RPMI7951 (cell line): ENCODE measurements at regions not wholly inside any gene's neighbourhood (a gene's known extent, or its start where the extent isn't known, plus 50 kb on each side); places are given as distances from the start of the nearest gene placed in this dataset.
"Not testable (repeated sequence)": the region's sequence is repeated elsewhere in the genome, so short reads cannot be mapped to it uniquely, and the experiment has no call there.

ENCODE experiments used
- DNase-seq: peaks from one replicate; pipeline ENCODE4 v3.0.0-alpha.2; 2012; ENCODE audit warnings: low read depth

DNA sequence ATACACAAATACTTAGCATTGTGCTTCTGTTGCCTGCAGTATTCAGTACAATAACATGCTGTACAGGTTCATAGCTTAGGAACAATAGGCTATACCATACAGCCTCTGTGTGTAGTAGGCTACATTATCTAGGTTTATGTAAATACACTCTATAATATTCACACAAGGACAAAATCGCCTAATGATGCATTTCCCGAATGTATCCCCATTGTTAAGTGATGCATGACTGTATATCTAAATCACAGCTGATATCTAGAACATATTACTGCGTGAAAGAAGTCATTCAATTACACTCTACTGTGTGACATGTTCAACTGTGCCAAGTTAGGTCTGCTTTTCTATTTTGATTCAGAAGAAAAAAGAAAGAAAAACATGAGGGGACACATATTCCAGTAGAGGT lies 633.5 kb downstream of the RFPL4B start:
- no peak for DNase-seq

DNA sequence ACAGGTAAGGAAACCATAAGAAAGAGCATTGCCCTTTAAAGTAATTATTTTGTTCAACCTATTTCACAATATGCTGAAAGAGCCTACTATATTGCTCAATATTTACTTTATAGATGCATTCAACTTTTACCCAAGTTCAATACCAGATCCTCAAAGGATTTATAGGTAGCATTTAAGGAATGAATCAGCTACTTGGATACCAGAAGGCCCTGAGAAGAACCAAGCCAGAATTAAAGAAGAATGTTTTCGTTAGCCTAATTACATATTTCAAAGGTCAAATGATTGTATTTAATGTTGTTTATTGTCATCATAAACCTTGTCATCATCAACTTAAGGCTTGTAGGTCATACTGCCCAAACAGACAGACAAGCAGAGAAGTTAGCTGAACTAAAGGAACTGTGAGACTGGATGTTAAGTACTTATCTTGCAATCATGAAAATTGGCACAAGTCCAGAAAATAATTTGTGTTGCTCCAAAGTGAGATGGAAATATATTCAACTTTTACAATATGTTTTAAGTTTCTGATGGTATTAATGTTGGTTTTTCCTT lies 636.7 kb downstream of the RFPL4B start:
- DNase-seq: no peak

DNA sequence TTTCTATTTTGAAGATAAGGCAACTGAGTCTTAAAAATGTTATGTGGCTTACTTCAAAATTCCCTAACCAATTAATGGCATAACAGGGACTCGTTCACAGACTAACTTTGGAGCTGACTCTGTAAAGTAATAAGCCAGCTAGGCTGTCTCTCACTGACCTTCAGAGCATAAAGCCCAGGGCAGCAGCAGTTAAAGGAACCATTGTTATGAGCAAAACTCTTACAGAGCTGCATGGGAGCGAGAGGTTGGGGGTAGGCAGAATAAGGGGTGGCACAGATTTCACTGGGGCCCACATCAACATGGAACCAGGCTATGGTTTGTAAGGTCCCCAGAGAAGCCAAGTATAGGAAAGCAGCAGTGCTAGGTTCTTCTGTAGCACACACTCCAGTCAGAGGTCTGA lies 637.8 kb downstream of the RFPL4B start:
- no peak for DNase-seq

- DNase-seq: no peak
Measured at GRCh38 chr6:112986321-112986720, 639.2 kb downstream of the RFPL4B start.

DNA sequence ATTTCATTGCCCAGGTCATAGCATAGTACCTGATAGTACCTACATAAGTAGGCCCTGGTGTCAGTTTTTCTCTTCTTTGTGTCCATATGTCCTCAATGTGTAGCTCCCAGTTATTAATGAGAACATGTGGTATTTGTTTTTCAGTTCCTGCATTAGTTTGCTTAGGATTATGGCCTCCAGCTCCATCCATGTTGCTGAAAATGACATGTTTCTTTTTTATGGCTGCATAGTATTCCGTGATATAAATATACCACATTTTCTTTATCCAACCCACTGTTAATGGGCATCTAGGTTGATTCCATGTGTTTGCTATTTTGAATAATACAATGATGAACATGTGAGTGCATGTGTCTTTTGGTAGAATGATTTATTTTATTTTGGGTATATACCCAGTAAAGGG lies 641.6 kb downstream of the RFPL4B start:
- DNase-seq: no peak

- DNase-seq: peak; percentile 13
Measured at GRCh38 chr6:112990971-112991370, 643.8 kb downstream of the RFPL4B start.

- no peak for DNase-seq
Measured at GRCh38 chr6:112991912-112992311, 644.8 kb downstream of the RFPL4B start.

- no peak for DNase-seq
Measured at GRCh38 chr6:112997421-112998085, 650.4 kb downstream of the RFPL4B start.

DNA sequence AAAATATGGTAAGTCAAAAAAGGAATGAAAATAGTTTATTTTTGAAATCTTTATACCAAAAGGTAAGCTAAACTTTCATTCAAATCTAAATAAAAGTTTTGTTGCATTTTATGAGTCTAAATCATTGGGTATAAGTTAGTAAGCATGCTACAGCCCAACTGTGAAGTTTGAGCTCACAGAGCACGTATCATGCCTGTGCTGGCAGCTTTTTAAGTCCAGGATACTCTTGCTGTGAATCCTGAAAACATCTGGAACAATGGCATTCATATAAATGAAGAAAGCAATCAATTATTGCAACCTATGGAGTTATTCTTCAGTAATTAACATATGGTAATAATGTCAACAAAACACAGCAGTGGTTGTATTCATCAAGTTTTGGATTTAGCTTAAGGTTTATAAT lies 656.9 kb downstream of the RFPL4B start:
- no peak for DNase-seq

GRCh38 chr6:113004470-113005270 lies 657.5 kb downstream of the RFPL4B start:
- DNase-seq: no peak

- no peak for DNase-seq
Measured at GRCh38 chr6:113006494-113006893, 659.4 kb downstream of the RFPL4B start.

DNA sequence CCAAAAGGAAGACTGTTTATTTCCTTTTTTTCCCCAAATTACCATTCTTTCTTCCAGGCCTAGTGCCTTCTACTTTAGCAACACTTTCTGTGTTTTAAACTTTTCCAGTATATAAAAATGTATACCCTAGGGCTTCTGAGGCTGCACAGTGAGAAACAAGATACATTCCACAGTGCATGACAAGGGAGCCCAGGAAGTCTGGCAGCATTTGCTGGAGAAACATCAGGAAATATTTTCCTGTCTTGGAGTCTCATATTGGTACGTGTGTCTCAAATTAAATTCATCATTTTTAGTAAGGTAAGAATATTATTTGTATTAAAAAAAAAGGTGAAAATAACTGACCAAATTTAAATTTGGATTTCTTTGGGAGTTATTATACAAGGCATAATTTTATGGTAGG lies 662.6 kb downstream of the RFPL4B start:
- DNase-seq: peak; percentile 66

GRCh38 chr6:113010196-113010989 lies 663.3 kb downstream of the RFPL4B start:
- DNase-seq: no peak

GRCh38 chr6:113011389-113011788 lies 664.3 kb downstream of the RFPL4B start:
- peak; percentile 10 for DNase-seq

DNA sequence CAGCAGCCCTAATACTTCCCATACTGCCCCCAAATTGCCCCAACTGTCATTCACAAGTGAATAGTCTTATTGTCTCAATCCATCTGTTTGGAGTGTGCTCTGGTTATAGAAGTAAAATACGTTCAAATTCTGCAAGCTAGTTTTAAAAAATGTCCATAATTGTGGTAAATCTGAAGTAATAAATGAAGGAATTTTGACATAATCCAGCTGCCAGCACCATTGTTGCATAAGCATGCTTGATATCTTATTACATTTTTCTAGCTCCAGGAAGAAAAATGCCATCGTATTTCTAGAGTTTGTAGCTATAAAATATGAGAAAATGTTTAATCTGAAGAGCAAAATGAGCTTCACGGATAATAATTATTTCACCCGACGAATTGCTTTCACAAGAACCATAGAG lies 664.7 kb downstream of the RFPL4B start:
- DNase-seq: peak; percentile 29

- DNase-seq: peak; percentile 29
Measured at GRCh38 chr6:113015249-113015648, 668.1 kb downstream of the RFPL4B start.

DNA sequence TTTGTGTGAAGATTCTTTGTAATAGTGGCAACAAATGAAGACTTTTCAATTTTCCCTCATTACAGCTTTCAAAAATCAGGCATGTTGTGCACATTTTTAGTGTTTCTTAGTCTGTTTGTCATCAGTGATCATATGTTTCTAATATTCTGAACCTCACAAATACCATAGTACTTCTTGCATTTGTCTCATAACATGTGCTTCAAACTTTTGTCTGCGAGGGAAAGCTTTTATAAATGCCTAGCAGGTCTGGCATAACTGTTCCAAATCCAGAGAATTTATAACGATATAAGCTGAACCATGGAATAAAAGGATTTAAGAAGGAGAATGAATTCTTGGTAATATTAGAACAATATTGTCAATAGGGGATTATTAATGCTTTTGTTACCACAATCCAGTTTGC lies 670.2 kb downstream of the RFPL4B start:
- DNase-seq: no peak

DNA sequence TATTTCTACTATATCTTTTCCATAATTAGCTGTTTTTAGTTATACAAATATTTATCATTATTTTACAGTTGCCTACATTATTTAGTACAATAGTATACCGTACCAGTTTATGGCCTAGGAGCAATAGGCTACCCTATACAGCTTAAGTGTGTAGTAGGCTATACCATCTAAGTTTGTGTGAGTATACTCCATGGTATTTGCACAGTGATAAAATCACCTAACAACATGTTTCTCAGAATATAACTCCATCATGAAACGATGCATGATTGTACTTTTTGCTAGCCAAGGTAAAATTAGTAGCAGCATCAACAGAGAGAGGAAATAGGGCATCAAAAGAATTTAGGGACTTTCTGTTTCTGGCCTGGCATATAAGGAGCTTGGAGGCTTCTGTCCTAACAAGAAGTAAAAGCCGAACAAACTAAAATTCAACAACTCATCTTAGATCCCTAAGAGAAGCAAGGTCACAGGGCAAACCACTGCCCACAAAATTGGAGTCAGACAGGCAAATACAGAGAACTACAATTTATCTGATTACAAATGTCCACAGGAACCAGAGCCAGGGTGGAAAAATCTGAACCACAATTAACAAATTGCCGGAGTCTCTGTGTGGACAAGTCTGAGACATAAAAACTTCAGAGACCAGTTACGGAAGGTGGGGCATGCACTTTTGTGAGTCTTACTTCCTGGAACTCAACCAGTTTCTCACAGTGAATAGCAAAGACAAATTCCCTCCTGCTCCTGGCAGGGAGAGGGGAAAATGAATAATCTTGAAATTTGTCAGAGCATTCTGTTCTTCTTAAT lies 671.4 kb downstream of the RFPL4B start:
- peak; percentile 98 for DNase-seq

DNA sequence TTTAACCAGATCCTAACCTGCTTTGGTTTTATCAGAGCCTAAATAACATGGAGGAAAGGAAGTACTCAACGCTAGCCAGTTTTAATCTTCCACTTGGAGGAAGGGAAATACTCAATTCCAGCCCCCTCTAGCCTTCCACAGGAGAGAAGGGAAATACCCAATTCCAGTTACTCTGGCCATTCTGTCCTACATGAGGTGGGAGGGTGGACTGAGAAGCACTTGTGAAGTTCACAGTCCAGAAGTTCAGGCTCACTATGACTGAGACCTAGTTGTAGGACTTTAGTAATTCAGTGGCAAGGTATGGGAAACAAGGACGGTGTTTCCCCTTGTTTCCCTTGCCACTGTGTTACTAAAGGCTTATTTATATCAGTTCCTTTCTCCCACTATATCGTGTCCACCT lies 672.0 kb downstream of the RFPL4B start:
- DNase-seq: no peak

GRCh38 chr6:113027780-113028179 lies 680.6 kb downstream of the RFPL4B start:
- DNase-seq: no peak

DNA sequence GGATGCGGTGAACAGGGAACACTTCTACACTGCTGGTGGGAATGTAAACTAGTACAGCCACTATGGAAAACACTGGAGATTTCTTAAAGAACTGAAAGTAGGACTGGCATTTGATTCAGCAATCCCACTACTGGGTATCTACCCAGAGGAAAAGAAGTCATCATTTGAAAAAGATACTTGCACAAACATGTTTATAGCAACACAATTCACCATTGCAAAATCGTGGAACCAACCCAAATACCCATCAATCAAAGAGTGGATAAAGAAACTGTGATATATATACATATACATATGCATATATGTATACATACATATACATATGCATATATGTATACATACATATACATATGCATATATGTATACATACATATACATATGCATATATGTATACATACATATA lies 682.0 kb downstream of the RFPL4B start:
- not testable (repeated sequence) for DNase-seq
